ENCODE measurements at regions not wholly inside any gene's neighbourhood (a gene's known extent, or its start where the extent isn't known, plus 50 kb on each side); places are given as distances from the start of the nearest gene placed in this dataset.
"Not testable (repeated sequence)": the region's sequence is repeated elsewhere in the genome, so short reads cannot be mapped to it uniquely, and the experiment has no call there.

GRCh38 chr12:61267474-61267873 lies 992.7 kb upstream of the USP15 start:
- H3K27me3 ChIP-seq (ENCODE audit: insufficient read depth, low read length), result no peaks in the 10 kb centered on the region
- no peaks in the 10 kb centered on the region for H3K36me3 ChIP-seq (ENCODE audit: insufficient read depth, low read length)
- no peak overlapping the region for H3K27ac ChIP-seq (ENCODE audit: low read depth, low read length)
- H2AFZ ChIP-seq (ENCODE audit: low read length, unreplicated experiment), result no peak overlapping the region
- no peak overlapping the region for H3K4me3 ChIP-seq (ENCODE audit: low read depth, low read length)
- H3K79me2 ChIP-seq (ENCODE audit: control insufficient read depth, insufficient read depth, low read length, unreplicated experiment), result no peaks in the 10 kb centered on the region
- H3K4me1 ChIP-seq (ENCODE audit: control insufficient read depth, insufficient read depth, low read length, unreplicated experiment), result no peaks in the 10 kb centered on the region

GRCh38 chr12:61272441-61272840 lies 987.8 kb upstream of the USP15 start:
- no peak overlapping the region for H3K4me3 ChIP-seq (ENCODE audit: low read depth, low read length)
- H3K4me1 ChIP-seq (ENCODE audit: control insufficient read depth, insufficient read depth, low read length, unreplicated experiment), result no peaks in the 10 kb centered on the region
- H2AFZ ChIP-seq (ENCODE audit: low read length, unreplicated experiment), result no peak overlapping the region
- H3K27ac ChIP-seq (ENCODE audit: low read depth, low read length), result no peak overlapping the region
- no peaks in the 10 kb centered on the region for H3K27me3 ChIP-seq (ENCODE audit: insufficient read depth, low read length)
- H3K79me2 ChIP-seq (ENCODE audit: control insufficient read depth, insufficient read depth, low read length, unreplicated experiment), result no peaks in the 10 kb centered on the region
- no peaks in the 10 kb centered on the region for H3K36me3 ChIP-seq (ENCODE audit: insufficient read depth, low read length)

- no peak overlapping the region for H3K4me3 ChIP-seq (ENCODE audit: low read depth, low read length)
- no peak overlapping the region for H3K27ac ChIP-seq (ENCODE audit: low read depth, low read length)
- no peak overlapping the region for H2AFZ ChIP-seq (ENCODE audit: low read length, unreplicated experiment)
- H3K36me3 ChIP-seq (ENCODE audit: insufficient read depth, low read length), result no peaks in the 10 kb centered on the region
- H3K27me3 ChIP-seq (ENCODE audit: insufficient read depth, low read length), result no peaks in the 10 kb centered on the region
- no peaks in the 10 kb centered on the region for H3K4me1 ChIP-seq (ENCODE audit: control insufficient read depth, insufficient read depth, low read length, unreplicated experiment)
- H3K79me2 ChIP-seq (ENCODE audit: control insufficient read depth, insufficient read depth, low read length, unreplicated experiment), result no peaks in the 10 kb centered on the region
Observed at GRCh38 chr12:61282790-61283575, 977.2 kb upstream of the USP15 start.

GRCh38 chr12:61290473-61290872 lies 969.7 kb upstream of the USP15 start:
- Histone ChIP-seq H3K4me1 (ENCODE audit: control insufficient read depth, insufficient read depth, low read length, unreplicated experiment) (no peaks in the 10 kb centered on the region), H3K4me3 (ENCODE audit: low read depth, low read length) (no peak overlapping the region), H3K79me2 (ENCODE audit: control insufficient read depth, insufficient read depth, low read length, unreplicated experiment) (no peaks in the 10 kb centered on the region), H3K27ac (ENCODE audit: low read depth, low read length) (no peak overlapping the region), H3K36me3 (ENCODE audit: insufficient read depth, low read length) (no peaks in the 10 kb centered on the region), H3K27me3 (ENCODE audit: insufficient read depth, low read length) (no peaks in the 10 kb centered on the region), H2AFZ (ENCODE audit: low read length, unreplicated experiment) (no peak overlapping the region)

- Histone ChIP-seq H3K27me3 (ENCODE audit: insufficient read depth, low read length) (no peaks in the 10 kb centered on the region), H3K36me3 (ENCODE audit: insufficient read depth, low read length) (no peaks in the 10 kb centered on the region), H3K79me2 (ENCODE audit: control insufficient read depth, insufficient read depth, low read length, unreplicated experiment) (no peaks in the 10 kb centered on the region), H2AFZ (ENCODE audit: low read length, unreplicated experiment) (no peak overlapping the region), H3K4me1 (ENCODE audit: control insufficient read depth, insufficient read depth, low read length, unreplicated experiment) (no peaks in the 10 kb centered on the region), H3K4me3 (ENCODE audit: low read depth, low read length) (no peak overlapping the region), H3K27ac (ENCODE audit: low read depth, low read length) (no peak overlapping the region)
Observed at GRCh38 chr12:61291647-61292046, 968.6 kb upstream of the USP15 start.

- not testable (repeated sequence) for H3K27ac ChIP-seq (ENCODE audit: low read depth, low read length); H3K27me3 ChIP-seq (ENCODE audit: insufficient read depth, low read length); H3K4me3 ChIP-seq (ENCODE audit: low read depth, low read length); H3K79me2 ChIP-seq (ENCODE audit: control insufficient read depth, insufficient read depth, low read length, unreplicated experiment); H2AFZ ChIP-seq (ENCODE audit: low read length, unreplicated experiment); H3K36me3 ChIP-seq (ENCODE audit: insufficient read depth, low read length); H3K4me1 ChIP-seq (ENCODE audit: control insufficient read depth, insufficient read depth, low read length, unreplicated experiment)
Observed at GRCh38 chr12:61294011-61294410, 966.2 kb upstream of the USP15 start.

- Histone ChIP-seq H3K4me1 (ENCODE audit: control insufficient read depth, insufficient read depth, low read length, unreplicated experiment) (no peaks in the 10 kb centered on the region), H3K79me2 (ENCODE audit: control insufficient read depth, insufficient read depth, low read length, unreplicated experiment) (no peaks in the 10 kb centered on the region), H3K4me3 (ENCODE audit: low read depth, low read length) (no peak overlapping the region), H3K27me3 (ENCODE audit: insufficient read depth, low read length) (no peaks in the 10 kb centered on the region), H3K27ac (ENCODE audit: low read depth, low read length) (no peak overlapping the region), H3K36me3 (ENCODE audit: insufficient read depth, low read length) (no peaks in the 10 kb centered on the region), H2AFZ (ENCODE audit: low read length, unreplicated experiment) (no peak overlapping the region)
Observed at GRCh38 chr12:61301817-61302216, 958.4 kb upstream of the USP15 start.

- Histone ChIP-seq H3K79me2 (ENCODE audit: control insufficient read depth, insufficient read depth, low read length, unreplicated experiment) (no peaks in the 10 kb centered on the region), H3K27me3 (ENCODE audit: insufficient read depth, low read length) (no peaks in the 10 kb centered on the region)
Observed at GRCh38 chr12:61302282-61302681, 957.9 kb upstream of the USP15 start.

GRCh38 chr12:61308220-61308619 lies 952.0 kb upstream of the USP15 start:
- Histone ChIP-seq H3K4me3 (ENCODE audit: low read depth, low read length) (no peak overlapping the region), H3K4me1 (ENCODE audit: control insufficient read depth, insufficient read depth, low read length, unreplicated experiment) (no peaks in the 10 kb centered on the region), H3K79me2 (ENCODE audit: control insufficient read depth, insufficient read depth, low read length, unreplicated experiment) (no peaks in the 10 kb centered on the region), H3K36me3 (ENCODE audit: insufficient read depth, low read length) (no peaks in the 10 kb centered on the region), H2AFZ (ENCODE audit: low read length, unreplicated experiment) (no peak overlapping the region), H3K27ac (ENCODE audit: low read depth, low read length) (no peak overlapping the region), H3K27me3 (ENCODE audit: insufficient read depth, low read length) (no peaks in the 10 kb centered on the region)

More at GRCh38 chr12:61302282-61302681, 957.9 kb upstream of the USP15 start:
- Histone ChIP-seq H3K4me3 (ENCODE audit: low read depth, low read length) (no peak overlapping the region), H3K27ac (ENCODE audit: low read depth, low read length) (no peak overlapping the region), H2AFZ (ENCODE audit: low read length, unreplicated experiment) (no peak overlapping the region), H3K36me3 (ENCODE audit: insufficient read depth, low read length) (no peaks in the 10 kb centered on the region), H3K4me1 (ENCODE audit: control insufficient read depth, insufficient read depth, low read length, unreplicated experiment) (no peaks in the 10 kb centered on the region)

- Histone ChIP-seq H3K27ac (ENCODE audit: low read depth, low read length) (no peak overlapping the region), H2AFZ (ENCODE audit: low read length, unreplicated experiment) (no peak overlapping the region), H3K79me2 (ENCODE audit: control insufficient read depth, insufficient read depth, low read length, unreplicated experiment) (no peaks in the 10 kb centered on the region), H3K4me1 (ENCODE audit: control insufficient read depth, insufficient read depth, low read length, unreplicated experiment) (no peaks in the 10 kb centered on the region), H3K36me3 (ENCODE audit: insufficient read depth, low read length) (no peaks in the 10 kb centered on the region), H3K27me3 (ENCODE audit: insufficient read depth, low read length) (no peaks in the 10 kb centered on the region), H3K4me3 (ENCODE audit: low read depth, low read length) (no peak overlapping the region)
Observed at GRCh38 chr12:61311413-61311812, 948.8 kb upstream of the USP15 start.

- H3K79me2 ChIP-seq (ENCODE audit: control insufficient read depth, insufficient read depth, low read length, unreplicated experiment), result no peaks in the 10 kb centered on the region
- no peaks in the 10 kb centered on the region for H3K27me3 ChIP-seq (ENCODE audit: insufficient read depth, low read length)
- no peak overlapping the region for H3K27ac ChIP-seq (ENCODE audit: low read depth, low read length)
- no peaks in the 10 kb centered on the region for H3K36me3 ChIP-seq (ENCODE audit: insufficient read depth, low read length)
- H3K4me1 ChIP-seq (ENCODE audit: control insufficient read depth, insufficient read depth, low read length, unreplicated experiment), result no peaks in the 10 kb centered on the region
- H3K4me3 ChIP-seq (ENCODE audit: low read depth, low read length), result no peak overlapping the region
- H2AFZ ChIP-seq (ENCODE audit: low read length, unreplicated experiment), result no peak overlapping the region
Observed at GRCh38 chr12:61348871-61349270, 911.3 kb upstream of the USP15 start.
